Activated CD4-positive, CD25-positive, alpha-beta regulatory T cell treated with anti-CD3 and anti-CD28 coated beads, Interleukin-2, amount 50 U/mL, for 16 hours (primary cell): ENCODE measurements at regions not wholly inside any gene's neighbourhood (a gene's known extent, or its start where the extent isn't known, plus 50 kb on each side); places are given as distances from the start of the nearest gene placed in this dataset.

Experiments
- DNase-seq: peaks from one replicate; pipeline ENCODE4 v3.0.0-alpha.2; 2020; ENCODE audit warnings: low read depth, low spot score

DNA sequence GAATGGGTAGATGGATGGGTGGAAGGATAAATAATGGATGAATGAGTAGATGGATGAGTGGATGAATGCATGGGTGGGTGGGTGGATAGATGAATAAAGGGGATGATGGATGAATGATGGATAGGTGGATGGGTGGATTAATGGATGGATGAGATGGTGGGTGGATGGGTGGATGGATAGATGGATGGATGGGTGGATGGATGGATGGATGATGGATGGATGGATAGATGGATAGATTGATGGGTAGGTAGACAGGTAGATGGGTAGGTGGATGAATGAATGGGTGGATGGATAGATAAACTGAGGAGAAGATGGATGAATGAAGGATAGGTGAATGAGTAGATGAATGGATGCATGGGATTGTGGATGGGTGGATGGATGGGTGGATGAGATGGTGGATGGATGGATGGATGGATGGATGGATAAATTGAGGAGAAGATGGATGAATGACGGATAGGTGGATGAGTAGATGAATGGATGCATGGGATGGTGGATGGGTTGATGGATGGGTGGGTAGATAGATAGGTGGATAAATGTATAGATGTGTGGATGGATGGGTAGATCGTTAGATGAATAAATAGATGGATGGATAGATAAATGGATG lies 331.3 kb downstream of the MN1 start:
- no peak for DNase-seq

DNA sequence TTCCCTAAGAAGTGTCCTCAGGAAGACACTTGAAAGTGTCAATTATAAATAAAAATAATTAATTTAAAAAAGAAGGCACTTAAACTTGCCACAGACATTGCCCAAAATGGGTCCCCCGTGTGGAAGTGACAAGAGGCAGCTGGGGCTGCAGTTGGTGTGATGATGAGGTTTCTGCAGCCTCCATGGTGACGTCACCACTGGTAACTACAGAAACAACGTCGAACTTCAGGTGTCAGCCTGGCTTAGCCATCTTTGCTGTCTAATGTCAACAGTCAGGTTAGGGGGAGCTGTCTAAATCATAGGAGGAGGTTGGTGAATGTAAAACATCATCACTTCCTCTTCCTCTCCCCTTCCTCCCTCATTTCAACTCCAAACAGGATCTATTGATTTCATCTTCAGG lies 328.6 kb downstream of the MN1 start:
- no peak for DNase-seq

DNA sequence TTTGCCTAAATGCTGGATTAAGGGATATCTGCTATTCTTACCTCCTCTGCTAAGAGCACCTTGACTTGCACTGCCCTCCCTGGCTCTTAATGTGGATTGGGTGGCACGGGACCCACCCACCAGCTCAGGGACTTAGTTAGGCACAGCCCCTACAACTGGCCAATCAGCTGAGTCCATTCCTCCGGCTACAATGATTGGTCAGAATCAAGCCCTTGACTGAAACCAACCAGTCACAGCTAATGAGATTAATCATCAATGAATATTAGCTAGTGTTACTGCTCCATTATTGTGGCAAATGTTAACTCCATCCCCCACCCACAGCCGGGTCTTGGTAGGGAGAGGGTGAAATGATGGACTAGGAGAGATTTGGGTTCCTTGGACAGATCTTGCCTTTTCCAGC lies 328.0 kb downstream of the MN1 start:
- no peak for DNase-seq

DNA sequence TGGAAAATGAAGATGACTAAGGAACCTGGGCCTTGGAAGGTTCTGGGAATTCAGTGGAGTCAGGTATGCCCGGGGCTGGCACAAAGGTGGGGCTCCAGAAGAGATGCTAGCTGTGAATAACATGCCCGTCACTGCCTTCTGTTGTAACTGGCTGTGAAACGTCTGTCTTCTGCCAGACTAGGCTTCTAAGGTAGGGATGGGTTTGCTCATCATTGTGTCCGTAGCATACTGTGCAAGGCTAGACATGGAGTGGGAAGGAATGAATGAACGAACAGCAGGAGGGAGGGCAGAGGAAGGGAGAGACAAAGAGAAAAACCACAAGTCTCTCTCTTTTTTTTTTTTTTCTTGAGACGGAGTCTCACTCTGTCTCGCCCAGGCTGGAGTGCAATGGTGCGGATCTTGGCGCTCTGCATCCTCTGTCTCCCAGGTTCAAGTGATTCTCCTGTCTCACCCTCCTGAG lies 327.4 kb downstream of the MN1 start:
- no peak for DNase-seq

DNA sequence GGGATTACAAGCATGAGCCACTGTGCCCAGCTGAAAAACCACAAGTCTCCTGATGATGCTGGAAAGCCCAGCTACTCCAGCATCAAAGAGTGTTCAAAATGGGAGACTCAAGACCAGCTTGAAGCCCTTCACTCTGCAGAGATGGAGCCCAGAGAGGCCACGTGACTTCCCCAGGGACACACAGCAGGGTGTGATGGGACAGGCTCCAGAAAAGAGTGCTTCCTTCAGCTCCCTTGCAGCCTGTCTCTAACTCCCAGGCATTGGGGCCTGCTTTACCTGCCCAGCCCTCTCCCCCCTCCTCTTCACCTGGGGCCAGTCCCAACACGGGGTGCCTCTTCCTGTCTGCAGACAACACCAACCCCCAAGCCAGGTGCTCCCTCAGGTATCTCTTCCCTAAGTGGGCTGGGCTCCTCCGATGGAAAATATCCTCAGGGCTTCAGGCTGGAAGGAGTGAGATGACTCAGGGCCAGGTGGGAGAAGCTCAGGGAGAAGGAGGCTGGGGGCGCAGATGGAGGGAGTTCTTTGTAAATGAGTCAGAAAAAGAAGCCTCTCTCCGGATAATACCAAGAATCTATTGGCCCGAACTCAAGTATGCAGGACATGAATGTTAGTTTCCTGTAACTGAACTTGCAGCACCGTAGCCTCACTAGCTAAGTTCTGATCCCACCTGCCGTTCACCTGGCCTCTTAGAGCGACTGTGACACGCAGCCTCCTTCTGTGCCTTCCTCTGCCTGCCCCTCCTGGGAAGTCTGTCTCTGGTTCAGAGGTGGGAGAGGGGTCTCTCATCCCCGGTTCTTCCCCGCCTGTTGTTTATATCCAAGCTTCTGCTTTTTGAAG lies 326.6 kb downstream of the MN1 start:
- no peak for DNase-seq

DNA sequence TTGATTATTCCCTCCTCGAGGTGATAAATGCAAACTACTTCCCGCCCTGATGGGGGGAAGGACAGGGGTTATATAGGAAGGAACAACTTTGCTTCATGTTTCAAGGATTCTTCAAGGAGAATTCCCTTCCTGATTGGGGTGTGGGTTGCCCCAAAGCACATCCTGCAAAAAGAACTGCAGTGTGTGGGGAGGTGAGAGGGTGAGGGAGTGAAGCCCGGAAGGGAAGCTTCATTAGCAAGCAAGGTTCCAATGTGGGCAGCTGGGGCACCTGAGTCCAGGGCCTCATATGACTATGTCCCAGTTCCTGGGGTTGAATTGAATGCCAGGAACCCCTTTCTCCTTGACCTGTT lies 326.0 kb downstream of the MN1 start:
- DNase-seq = no peak

DNA sequence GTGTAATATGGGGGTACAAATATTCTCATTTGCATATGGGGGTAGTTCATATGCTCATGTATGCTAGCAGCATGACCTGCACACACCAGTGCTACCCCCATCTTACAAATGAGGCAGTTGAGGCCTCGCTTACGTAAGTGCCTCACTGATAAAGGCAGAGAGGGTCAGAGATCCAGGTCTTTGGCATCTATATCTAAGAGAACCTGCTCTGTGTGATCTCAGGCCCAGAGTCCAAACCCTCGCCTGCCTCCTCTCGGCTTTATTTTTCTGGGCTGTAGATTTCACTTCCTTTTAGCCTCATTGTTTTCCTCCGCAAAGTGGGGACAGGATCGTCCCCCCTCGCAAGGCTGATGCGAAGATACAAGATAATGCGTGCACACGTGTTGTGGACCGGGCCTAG lies 325.2 kb downstream of the MN1 start:
- DNase-seq = no peak

DNA sequence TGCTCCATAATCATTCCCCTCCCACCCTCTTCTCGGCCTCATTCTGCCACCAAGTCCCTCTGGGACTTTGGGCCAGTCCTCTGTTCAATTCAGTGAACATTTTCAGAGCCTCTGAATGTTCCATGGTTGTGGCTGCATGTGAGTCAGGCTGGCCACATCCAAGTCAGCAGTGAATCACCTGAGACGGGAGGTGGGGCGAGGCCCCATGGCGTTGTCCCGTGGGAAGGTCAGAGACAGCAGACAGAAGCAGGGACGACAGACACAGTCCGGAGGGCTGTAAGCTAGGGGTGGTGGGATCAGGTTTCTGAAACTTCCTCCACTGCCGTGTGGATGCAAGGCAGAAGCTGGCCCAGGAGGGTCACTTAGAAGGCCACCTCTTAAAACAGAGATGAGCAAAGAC lies 324.8 kb downstream of the MN1 start:
- DNase-seq = no peak

DNA sequence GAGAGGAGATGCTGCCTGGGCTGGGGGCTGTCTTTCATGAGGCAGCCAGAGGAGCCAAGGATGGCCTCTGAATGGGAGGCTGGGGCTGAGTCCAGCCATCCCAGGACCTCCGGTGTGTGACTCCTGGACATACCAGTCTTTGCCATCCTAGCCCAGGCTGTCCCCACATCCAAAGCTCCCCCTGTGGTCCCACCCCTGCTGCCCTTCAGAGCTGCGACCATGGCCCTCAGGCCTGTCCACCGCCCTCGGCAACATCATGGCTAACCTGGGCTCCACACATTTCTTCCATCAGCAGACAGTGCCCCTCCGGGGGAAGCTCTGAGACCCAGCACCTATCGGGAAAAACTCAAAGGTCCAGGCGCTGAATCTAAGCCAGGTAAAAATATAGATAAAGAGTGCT lies 324.4 kb downstream of the MN1 start:
- no peak for DNase-seq

DNA sequence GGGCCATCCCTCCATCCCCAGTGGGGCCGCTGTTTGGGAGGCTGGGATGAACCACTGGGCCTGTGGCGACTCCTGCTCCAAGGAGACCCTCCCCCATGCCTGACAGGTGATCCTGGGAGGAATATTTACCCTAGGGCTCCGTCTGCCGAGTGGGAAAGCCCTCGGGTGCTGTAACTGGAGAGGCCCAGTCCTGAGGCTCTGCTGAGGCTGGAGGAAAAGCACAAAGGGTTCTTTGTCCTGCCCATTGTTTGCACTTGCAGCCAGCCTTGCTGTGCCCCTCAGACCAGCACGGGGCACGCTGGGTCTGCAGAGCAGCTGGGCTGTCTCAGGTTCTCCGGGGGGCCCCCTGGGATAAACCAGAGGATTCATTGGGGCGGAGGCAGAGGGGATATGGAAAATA lies 321.1 kb downstream of the MN1 start:
- no peak for DNase-seq

DNA sequence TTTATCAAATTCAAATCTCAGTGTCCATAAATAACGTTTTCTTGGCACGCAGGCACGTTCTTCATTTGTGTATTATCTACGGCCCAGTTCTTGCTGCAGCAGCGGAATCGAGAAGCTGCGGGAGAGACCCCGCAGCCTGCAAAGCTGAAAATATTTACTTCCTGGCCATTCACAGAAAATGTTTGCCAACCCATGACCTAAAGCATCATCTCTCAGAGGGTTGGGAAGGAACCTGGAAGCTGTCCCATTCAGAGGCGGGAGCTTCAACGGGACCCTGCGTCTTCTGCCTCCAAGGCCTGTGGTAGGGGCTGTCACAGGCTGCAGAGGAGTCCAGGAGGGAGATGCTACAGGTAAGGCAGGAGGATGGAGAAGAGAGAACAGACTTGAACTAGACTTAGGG lies 319.2 kb downstream of the MN1 start:
- no peak for DNase-seq

DNA sequence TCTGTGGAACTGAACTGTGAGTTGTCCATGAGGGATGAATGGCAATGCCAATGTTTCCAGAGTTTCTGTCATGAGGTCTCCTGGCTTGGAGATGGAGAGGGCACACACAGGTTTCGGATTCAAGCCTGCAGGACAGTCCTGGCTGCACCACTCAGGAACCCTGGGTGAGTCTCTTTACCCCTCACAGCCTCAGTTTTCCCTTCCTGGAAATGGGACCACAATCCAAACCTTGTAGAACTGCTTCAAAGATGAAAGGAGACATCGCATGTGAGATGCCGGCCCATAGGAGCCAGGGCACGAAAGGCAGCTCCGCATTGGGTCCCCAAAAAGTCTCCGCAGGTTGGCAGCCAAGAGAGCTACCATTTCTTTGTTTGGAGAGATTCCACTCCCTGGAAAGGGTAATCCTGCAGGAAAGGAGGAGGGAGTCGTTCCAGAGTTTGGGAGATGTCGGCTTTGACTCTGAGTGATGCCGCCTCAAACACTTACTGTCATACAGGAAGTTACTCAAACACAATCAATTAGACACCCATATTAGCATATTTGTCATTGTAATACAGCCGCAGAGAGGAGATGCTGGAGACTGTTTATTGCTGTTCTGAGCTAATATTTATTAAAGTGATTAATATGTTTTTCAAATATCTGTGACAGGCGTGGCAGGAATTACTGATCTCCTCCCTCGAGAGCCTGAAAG lies 318.3 kb downstream of the MN1 start:
- DNase-seq = no peak

DNA sequence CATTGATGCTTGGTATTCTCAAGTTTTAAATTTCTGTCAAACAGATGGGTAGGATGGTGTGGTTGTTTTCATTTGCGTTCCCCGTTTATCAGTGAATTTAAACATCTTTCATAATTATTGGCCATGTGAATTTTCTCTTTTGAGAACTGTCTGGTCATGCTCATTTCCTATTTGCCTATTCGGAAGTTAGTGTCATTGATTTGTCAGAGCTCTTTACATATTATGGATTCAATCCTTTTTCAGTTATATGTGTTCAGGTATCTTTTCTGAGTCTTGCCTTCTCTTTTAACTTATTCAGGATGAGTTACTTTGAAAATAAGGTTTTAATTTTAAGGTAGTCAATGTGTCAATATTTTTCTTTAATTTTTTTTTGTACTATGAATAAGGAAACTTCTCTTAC lies 315.7 kb downstream of the MN1 start:
- no peak for DNase-seq

DNA sequence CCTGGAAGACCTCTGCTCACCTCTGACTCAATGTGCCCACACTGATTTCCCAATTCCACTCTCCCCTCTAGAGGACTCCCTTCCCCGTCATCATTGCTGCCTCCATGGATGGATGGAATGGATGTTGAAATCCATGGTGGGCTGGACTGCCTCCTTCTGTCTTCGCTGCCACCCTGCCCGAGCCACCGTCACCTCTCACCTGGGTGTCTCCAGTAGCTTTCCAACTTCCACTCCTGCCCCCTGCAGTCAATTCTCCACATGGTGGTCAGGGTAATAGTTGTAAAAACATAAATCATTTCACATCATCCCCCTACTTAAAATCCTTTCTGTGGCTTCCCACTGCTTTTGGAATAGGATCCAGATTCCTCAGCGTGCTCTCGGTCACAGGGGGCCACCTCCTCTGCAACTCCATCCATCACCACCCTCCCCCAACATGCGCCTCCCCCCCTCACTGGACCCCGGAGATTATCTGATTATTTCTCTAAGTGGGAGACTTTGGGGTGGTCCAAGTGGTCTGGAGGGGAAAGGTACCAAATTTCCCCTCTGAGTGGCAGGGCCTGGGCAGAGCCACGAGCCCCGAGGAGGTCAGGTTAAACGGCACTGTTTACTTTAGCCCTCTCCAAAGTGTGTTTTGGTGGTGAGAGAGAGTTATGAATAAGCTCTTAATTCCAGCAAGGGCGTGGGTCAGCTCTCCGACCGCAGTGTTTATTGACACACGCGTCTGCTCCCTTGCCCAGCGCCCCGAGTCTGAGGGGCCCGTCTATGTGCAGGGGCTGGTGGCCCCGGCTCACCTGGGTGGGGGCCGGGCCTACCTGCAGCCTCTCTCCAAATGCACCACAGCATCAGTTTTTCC lies 313.7 kb downstream of the MN1 start:
- no peak for DNase-seq

DNA sequence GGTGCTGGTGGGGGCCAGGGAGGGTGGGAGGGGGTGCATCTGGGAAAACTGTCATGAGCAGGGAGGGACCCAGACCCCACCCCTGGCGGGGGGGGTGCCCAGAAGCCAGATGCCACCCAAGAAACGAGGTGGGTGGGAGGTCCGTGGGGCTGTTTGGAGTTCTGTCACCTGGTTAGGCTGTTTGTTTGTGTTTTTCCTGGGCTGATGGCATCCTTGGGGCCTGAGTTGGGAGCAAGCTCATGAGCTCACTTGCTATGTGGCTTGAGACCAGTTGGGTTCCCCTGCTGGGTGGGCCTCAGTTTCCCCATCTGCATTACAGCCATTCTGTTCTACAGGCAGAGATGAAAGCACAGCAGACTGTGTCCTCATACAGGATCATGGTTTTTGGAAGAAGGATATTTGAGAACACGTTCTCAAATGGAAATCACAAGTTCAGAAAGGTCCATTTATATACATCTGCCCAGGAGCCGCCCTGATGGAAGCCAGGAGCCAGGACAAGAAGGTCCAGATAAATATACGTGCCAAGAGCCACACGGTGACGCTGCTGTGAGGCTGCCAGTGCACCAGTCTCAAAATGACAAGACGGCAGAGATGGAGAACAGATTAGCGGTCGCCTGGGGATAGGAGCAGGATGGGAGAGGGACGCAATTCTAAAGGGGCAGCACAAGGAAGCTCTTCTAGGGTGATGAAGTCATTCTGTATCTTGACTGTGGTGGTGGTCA lies 312.9 kb downstream of the MN1 start:
- DNase-seq = no peak

DNA sequence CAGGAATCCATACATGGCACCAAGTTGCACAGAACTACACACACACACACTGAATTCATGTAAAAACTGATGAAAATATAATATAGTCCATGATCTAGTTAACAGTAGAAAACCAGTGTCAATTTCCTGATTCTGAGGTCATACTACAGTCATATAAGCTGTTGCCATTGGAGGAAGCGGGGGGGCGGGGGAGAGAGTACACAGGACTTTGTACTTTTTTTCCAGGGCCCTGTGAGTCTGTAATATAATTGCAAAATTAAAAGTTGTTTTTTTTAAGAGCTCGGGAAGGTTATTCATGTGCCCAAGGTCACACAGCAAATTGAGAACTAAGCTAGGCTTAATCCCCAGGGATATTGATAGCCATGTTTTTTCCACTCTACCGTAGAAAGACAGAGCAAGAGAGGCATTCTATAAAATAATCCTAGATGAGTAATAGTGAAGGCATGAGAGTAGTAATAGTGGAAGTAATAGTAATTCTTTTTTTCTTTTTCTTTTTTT lies 312.3 kb downstream of the MN1 start:
- DNase-seq = no peak

DNA sequence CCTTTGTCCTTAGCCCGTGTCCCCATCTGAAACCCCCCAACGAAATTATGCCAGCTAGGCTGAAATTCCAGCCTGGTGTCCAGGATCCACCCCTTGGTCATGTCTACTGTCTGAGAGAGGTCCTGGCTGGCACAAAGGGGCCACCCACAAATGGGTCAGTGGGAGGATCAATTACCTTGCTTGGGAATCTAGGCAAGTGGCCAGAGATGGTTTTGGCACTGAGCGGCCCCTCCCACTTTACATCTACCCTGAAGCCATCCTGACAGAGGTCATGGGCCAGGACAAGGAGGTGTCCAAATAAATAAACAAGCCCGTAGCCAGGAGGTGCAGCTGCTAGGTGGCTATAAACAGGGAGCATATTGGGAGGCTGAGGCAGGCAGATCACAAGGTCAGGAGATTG lies 311.5 kb downstream of the MN1 start:
- no peak for DNase-seq

DNA sequence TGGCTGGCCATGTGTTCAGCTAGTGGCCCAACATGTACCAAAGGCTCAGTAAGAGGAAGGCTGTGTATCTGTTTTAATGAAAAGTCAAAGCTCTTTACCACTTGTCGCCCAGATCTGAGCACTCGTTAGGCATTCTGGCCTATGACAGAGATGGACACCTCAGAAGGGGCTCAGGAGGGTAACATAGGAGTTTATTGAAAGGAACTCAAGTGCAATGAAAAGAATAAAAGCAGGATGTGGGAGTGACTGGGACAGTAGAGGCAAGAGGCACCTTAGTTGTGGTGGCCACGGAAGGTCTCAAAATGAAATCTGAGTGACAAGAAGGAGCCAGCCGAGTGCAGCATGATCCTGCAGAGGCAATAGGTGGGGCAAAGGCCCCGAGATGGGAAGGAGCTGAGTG lies 309.7 kb downstream of the MN1 start:
- no peak for DNase-seq

DNA sequence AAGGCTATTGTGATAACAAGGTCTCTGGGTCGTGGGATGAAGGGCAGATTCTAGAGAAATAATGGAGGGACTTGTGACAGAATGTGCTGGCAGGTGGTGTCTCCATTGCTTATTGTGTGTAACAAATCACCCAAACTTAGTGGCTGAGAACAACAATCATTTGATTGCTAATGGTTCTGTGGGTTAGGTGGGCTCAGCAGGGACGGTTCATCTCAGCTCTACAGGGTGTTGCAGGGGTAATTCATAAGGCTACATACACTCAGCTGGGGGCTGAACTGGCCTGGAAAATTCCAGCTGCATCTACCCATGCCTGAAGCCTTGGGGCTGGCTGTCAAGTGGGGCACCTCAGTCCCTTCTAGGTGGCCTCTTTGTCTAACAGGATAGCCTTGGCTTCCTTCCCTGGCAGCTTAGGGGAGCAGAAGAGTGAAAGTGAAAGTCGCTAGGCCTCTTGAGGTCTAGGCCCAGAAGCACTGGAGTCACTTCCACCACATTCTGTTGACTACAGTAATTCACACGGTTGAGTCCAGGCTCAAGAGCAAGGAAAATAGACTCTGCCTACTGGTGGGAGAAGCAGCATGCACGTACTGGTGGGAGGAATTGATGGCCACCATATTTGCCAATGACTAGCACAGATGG lies 308.9 kb downstream of the MN1 start:
- DNase-seq = no peak

DNA sequence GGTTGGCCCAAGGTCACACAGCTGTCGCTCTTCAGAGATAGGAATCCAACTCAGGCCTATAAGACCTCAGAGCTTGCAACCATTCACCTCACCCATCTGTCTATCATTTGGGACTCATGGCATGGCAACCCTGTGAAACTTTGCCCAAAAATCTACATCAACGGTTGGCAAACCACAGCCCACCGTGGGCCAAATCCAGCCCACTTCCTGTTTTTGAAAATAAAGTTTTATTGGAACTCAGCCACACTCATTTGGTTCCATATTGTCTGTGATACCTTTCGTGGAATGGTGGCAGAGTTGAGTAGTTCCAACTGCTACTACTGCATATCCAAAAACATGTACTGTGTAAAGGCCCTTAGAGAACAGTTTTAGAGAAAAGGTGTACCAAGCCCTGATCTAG lies 307.8 kb downstream of the MN1 start:
- DNase-seq = no peak

DNA sequence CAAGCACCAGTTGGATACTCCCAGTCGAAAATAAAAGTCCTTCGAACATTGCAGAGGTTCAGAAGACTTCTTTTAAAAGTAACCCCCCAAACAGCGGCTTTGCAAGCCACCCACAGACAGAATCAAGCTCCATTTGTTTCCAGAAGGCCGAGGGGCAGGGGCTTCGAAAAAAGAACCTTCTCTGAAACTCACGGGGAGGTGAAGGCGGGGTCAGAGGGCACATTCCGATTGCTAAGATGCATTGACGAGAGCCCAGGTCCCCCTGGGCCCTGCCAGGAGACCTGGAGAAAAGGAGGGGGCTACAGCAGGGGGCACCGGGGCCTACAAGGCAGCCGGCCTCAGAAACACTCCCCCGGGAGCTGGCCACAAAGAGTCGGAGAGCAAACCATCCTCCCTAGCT lies 306.8 kb downstream of the MN1 start:
- DNase-seq = no peak
